PFSK-1 (cell line): ENCODE measurements at regions not wholly inside any gene's neighbourhood (a gene's known extent, or its start where the extent isn't known, plus 50 kb on each side); places are given as distances from the start of the nearest gene placed in this dataset.

ENCODE experiments used
- FOXP2 ChIP-seq: optimal IDR thresholded peaks from 2 replicates; pipeline ENCODE3; 2011; ENCODE audit warnings: borderline replicate concordance, control low read depth, inconsistent platforms; ENCODE audit not compliant: insufficient read depth; ENCODE audit errors: extremely low read length, extremely low read depth
- POLR2AphosphoS5 ChIP-seq: IDR thresholded peaks from 2 replicates; pipeline ENCODE4 v1.6.1; 2012; ENCODE audit warnings: low read depth, mild to moderate bottlenecking, control low read depth, low read length, moderate library complexity
- SIN3A ChIP-seq: IDR thresholded peaks from 2 replicates; pipeline ENCODE4 v1.6.1; 2012; ENCODE audit warnings: mild to moderate bottlenecking, low read length, moderate library complexity, borderline replicate concordance; ENCODE audit not compliant: insufficient read depth
- TAF1 ChIP-seq: IDR thresholded peaks from 2 replicates; pipeline ENCODE4 v1.6.1; 2012; ENCODE audit warnings: low read length, control low read depth, borderline replicate concordance; ENCODE audit not compliant: insufficient read depth
- TF ChIP-seq, protein P1 (sequence below), 2 experiments: IDR thresholded peaks; 2 replicates each; pipeline versions ENCODE4 v1.6.1 to v1.8.0; 2011 to 2012; ENCODE audit warnings: low read depth in 2 of 2, low read length in 2 of 2, control low read depth in 1 of 2, inconsistent platforms in 1 of 2, mild to moderate bottlenecking in 1 of 2, moderate library complexity in 1 of 2; ENCODE audit not compliant: insufficient read depth in 1 of 2

- no peak for TF ChIP-seq POLR2AphosphoS5
- no peak for TF ChIP-seq TAF1
- TF ChIP-seq SIN3A: no peak
- TF ChIP-seq, protein P1, sequence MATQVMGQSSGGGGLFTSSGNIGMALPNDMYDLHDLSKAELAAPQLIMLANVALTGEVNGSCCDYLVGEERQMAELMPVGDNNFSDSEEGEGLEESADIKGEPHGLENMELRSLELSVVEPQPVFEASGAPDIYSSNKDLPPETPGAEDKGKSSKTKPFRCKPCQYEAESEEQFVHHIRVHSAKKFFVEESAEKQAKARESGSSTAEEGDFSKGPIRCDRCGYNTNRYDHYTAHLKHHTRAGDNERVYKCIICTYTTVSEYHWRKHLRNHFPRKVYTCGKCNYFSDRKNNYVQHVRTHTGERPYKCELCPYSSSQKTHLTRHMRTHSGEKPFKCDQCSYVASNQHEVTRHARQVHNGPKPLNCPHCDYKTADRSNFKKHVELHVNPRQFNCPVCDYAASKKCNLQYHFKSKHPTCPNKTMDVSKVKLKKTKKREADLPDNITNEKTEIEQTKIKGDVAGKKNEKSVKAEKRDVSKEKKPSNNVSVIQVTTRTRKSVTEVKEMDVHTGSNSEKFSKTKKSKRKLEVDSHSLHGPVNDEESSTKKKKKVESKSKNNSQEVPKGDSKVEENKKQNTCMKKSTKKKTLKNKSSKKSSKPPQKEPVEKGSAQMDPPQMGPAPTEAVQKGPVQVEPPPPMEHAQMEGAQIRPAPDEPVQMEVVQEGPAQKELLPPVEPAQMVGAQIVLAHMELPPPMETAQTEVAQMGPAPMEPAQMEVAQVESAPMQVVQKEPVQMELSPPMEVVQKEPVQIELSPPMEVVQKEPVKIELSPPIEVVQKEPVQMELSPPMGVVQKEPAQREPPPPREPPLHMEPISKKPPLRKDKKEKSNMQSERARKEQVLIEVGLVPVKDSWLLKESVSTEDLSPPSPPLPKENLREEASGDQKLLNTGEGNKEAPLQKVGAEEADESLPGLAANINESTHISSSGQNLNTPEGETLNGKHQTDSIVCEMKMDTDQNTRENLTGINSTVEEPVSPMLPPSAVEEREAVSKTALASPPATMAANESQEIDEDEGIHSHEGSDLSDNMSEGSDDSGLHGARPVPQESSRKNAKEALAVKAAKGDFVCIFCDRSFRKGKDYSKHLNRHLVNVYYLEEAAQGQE (IDR thresholded peaks at IDR 0.05; ENCODE audit: insufficient read depth in 1 of 2, low read depth in 2 of 2, low read length in 2 of 2): no peak
- TF ChIP-seq FOXP2: no peak
Observed at GRCh38 chr1:245085508-245086095, 69.2 kb upstream of the KIF26B start.
